Osteoblast (primary cell): ENCODE measurements at regions not wholly inside any gene's neighbourhood (a gene's known extent, or its start where the extent isn't known, plus 50 kb on each side); places are given as distances from the start of the nearest gene placed in this dataset.

ENCODE experiments used
- DNase-seq: peaks from one replicate; pipeline ENCODE4 v3.0.0; 2011; ENCODE audit warnings: low spot score, mixed read lengths; ENCODE audit not compliant: insufficient read length; ENCODE audit errors: missing footprints
- H2AFZ ChIP-seq: 2 replicates; pipeline ENCODE4 v1.6.0; 2011; ENCODE audit warnings: mild to moderate bottlenecking, low read length
- H3K27ac ChIP-seq: 2 replicates; pipeline ENCODE4 v1.5.1; 2011; ENCODE audit warnings: mild to moderate bottlenecking, low read depth, low read length, moderate library complexity
- H3K27me3 ChIP-seq: 2 replicates; pipeline ENCODE4 v1.6.0; 2012; ENCODE audit warnings: mild to moderate bottlenecking, control low read depth, inconsistent platforms, low read length, moderate library complexity; ENCODE audit not compliant: insufficient read depth
- H3K36me3 ChIP-seq: 2 replicates; pipeline ENCODE4 v1.5.1; 2011; ENCODE audit warnings: mild to moderate bottlenecking, low read length, control low read depth, moderate library complexity; ENCODE audit not compliant: insufficient read depth
- H3K4me1 ChIP-seq: 2 replicates; pipeline ENCODE4 v1.5.1; 2011; ENCODE audit warnings: mild to moderate bottlenecking, low read length, control low read depth, moderate library complexity; ENCODE audit not compliant: insufficient read depth
- H3K4me2 ChIP-seq: 2 replicates; pipeline ENCODE4 v1.6.0; 2011; ENCODE audit warnings: mild to moderate bottlenecking, low read length; ENCODE audit not compliant: insufficient read depth
- H3K4me3 ChIP-seq: fragments of 200-600 bp; sonication (generic); 3 replicates; pipeline ENCODE4 v1.5.1; 2012; ENCODE audit warnings: mild to moderate bottlenecking, low read length, inconsistent platforms; ENCODE audit not compliant: insufficient read depth
- H3K79me2 ChIP-seq: 2 replicates; pipeline ENCODE4 v1.6.0; 2012; ENCODE audit warnings: mild to moderate bottlenecking, low read length, control low read depth, inconsistent platforms; ENCODE audit not compliant: insufficient read depth
- H3K9me3 ChIP-seq: 2 replicates; pipeline ENCODE4 v1.5.1; 2011; ENCODE audit warnings: low read depth, low read length, control low read depth
- H4K20me1 ChIP-seq: 2 replicates; pipeline ENCODE4 v1.6.0; 2012; ENCODE audit warnings: mild to moderate bottlenecking, low read length, control low read depth; ENCODE audit not compliant: insufficient read depth
- TF ChIP-seq, protein P1 (sequence below): IDR thresholded peaks from 2 replicates; pipeline ENCODE4 v1.5.1; 2011; ENCODE audit warnings: mild to moderate bottlenecking, low read depth, low read length, moderate library complexity; ENCODE audit errors: extremely low read depth

DNA sequence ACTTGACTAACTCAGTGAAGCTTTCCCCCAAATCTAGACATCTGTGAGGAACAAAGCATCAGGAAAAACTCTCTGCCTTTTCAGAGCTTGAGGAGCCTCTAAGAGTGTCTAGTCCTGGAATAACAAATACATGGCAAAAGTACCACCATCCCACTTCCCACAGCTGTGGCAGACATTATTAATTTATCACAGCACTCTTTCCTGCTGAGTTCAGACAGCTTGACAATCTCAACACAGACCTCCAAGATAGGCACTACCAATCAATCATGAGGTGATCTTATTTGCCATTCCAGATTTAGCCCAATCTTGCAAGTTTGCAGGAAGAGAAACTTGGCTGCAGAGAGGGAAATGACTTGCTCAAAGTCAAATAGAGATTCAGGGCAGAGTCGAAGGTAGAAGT is 202.8 kb downstream of the MN1 start:
- TF ChIP-seq, protein P1, sequence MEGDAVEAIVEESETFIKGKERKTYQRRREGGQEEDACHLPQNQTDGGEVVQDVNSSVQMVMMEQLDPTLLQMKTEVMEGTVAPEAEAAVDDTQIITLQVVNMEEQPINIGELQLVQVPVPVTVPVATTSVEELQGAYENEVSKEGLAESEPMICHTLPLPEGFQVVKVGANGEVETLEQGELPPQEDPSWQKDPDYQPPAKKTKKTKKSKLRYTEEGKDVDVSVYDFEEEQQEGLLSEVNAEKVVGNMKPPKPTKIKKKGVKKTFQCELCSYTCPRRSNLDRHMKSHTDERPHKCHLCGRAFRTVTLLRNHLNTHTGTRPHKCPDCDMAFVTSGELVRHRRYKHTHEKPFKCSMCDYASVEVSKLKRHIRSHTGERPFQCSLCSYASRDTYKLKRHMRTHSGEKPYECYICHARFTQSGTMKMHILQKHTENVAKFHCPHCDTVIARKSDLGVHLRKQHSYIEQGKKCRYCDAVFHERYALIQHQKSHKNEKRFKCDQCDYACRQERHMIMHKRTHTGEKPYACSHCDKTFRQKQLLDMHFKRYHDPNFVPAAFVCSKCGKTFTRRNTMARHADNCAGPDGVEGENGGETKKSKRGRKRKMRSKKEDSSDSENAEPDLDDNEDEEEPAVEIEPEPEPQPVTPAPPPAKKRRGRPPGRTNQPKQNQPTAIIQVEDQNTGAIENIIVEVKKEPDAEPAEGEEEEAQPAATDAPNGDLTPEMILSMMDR: no peak
- Histone ChIP-seq H2AFZ (no peak overlapping the region), H3K27me3 (peaks cover 6% of the 10 kb centered on the region), H3K79me2 (no peaks in the 10 kb centered on the region), H3K4me1 (no peaks in the 10 kb centered on the region), H3K4me3 (no peak overlapping the region), H3K9me3 (no peaks in the 10 kb centered on the region), H3K27ac (no peak overlapping the region), H4K20me1 (no peaks in the 10 kb centered on the region), H3K36me3 (no peaks in the 10 kb centered on the region), H3K4me2 (no peak overlapping the region)
- no peak for DNase-seq

DNA sequence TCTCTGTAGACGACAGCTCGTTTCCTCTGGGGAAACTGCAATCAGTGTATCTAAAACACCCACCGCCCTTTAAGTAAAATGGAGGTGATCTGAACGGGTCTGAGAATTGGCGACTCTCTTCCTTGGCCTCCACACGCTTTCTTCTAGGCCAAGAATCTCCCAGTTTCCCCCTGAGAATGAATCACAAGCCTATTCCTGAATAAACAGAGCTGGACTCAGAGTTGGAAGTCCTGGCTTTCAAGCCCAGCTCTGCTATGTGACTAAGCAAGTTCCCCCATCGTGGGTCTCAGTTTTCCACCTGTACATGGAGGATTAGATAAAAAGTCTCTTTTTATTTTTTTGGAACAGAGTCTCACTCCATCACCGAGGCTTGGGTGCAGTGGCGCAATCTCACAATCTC is 200.4 kb downstream of the MN1 start:
- no peak for DNase-seq

DNA sequence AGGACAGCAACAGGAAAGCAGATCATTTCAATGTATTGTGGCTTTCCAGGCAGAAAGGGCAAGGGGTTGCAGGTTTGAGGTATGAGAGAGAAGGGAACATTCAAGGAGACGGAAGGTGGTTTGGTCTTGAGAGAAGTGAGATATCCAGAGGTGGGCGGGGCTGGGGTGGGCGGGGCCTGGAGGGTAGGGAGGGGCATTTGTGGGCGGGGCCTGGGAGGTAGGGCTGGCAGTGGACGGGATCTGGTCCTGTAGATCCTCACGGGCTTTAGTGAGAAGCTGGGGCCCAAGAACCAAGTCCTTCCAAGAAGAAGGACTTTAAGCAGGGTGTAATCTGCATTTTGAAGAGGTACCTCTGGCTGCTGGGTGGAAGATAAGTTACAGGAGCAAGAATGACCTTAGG is 199.2 kb downstream of the MN1 start:
- no peaks in the 10 kb centered on the region for H3K9me3 ChIP-seq
- H3K36me3 ChIP-seq: no peaks in the 10 kb centered on the region
- no peaks in the 10 kb centered on the region for H4K20me1 ChIP-seq
- H2AFZ ChIP-seq: no peak overlapping the region
- peaks cover 6% of the 10 kb centered on the region for H3K27me3 ChIP-seq
- H3K27ac ChIP-seq: no peak overlapping the region
- no peaks in the 10 kb centered on the region for H3K4me1 ChIP-seq
- TF ChIP-seq, protein P1: no peak
- H3K4me3 ChIP-seq: no peak overlapping the region
- no peak overlapping the region for H3K4me2 ChIP-seq
- no peaks in the 10 kb centered on the region for H3K79me2 ChIP-seq
- DNase-seq: no peak

More for the DNA sequence above, 200.4 kb downstream of the MN1 start:
- Histone ChIP-seq H4K20me1 (no peaks in the 10 kb centered on the region), H2AFZ (no peak overlapping the region), H3K79me2 (no peaks in the 10 kb centered on the region), H3K4me2 (no peak overlapping the region), H3K4me3 (no peak overlapping the region), H3K27me3 (peaks cover 6% of the 10 kb centered on the region), H3K9me3 (no peaks in the 10 kb centered on the region), H3K27ac (no peak overlapping the region), H3K36me3 (no peaks in the 10 kb centered on the region), H3K4me1 (no peaks in the 10 kb centered on the region)
- TF ChIP-seq, protein P1: no peak

DNA sequence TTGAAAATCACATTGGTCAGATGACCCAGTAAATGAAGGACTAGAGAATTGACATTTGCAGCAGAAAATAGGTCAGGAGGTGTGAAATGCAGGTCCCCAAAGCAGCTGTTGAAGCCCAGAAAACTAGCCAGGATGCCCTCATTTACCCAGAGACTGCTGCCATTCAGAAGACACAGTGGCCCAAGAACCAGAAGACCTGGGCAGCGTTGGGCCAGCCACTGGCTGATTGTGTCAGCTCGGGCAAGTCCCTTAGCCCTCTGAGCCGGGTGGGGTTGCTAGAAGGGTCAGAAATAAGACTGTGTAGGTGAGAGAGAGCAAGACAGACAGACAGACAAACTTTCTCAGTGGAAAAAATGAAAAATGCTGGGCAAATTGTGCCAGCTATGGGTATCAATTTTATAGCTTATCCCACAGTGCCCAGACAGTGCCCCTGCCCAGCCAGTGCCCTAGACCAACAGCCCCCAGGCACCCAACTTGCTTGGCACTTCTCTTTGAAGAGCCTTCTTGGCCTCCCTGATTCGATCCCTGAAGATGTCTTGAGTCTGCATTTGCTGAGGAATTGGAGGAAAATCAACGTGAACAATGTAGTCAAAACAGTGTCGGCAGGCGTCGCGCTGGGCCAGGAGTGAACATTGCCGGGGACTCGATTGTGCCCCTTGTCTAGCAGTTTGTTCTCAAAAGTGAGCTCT is 198.3 kb downstream of the MN1 start:
- no peaks in the 10 kb centered on the region for H3K36me3 ChIP-seq
- H3K4me1 ChIP-seq: no peaks in the 10 kb centered on the region
- H3K79me2 ChIP-seq: no peaks in the 10 kb centered on the region
- no peak overlapping the region for H2AFZ ChIP-seq
- H3K4me3 ChIP-seq: no peak overlapping the region
- no peak for DNase-seq
- TF ChIP-seq, protein P1: no peak
- no peak overlapping the region for H3K27ac ChIP-seq
- no peaks in the 10 kb centered on the region for H3K9me3 ChIP-seq
- H4K20me1 ChIP-seq: no peaks in the 10 kb centered on the region
- peaks cover 3% of the 10 kb centered on the region for H3K27me3 ChIP-seq
- no peak overlapping the region for H3K4me2 ChIP-seq
